ENCODE measurements at regions not wholly inside any gene's neighbourhood (a gene's known extent, or its start where the extent isn't known, plus 50 kb on each side); places are given as distances from the start of the nearest gene placed in this dataset.

GRCh38 chr2:67777836-67778429, 284.9 kb downstream of the C1D start:
- no peak for DNase-seq (ENCODE audit: low read depth)

- DNase-seq (ENCODE audit: low read depth) = peak; percentile 74
These were observed 282.0 kb downstream of the C1D start for GRCh38 chr2:67780841-67781240.

DNA sequence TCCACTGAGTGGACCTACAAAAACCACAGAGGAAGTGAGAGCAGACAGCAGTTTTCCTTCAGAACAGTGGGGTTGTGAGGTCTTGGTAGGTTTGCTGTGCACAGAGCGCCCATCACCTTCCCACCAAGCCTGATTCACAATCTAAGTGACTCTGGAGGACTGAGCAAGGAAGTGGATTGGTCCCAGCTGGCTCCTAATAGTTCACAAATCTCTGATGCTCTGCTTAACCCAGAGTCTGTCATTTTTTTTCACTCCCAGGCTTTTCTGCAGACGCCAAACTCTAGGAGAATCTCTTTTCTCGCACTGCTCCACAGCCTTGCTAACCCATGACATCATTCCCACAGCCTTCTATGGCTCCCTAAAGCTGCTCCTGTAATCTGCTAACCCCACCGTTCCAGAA, 280.4 kb downstream of the C1D start:
- DNase-seq (ENCODE audit: low read depth) = peak; percentile 55

DNA sequence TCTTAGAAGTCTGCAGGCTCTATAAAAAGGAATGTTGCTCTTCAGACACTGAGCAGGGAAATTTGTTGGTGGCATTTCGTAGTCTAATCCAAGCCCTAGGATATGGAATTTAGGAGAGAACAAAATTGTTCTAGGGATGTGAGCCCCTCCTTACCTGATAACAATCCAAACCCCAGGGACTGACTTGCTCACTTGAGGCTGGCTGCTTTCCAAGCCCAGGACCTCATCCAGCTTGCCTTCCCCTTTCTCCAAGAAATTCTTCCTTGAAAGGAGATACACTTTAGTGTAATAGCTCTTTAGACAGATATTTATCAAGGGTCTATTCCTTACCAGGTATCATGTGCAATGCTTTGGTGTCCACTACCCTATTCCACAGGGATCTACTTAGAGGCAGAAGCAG, 279.8 kb downstream of the C1D start:
- DNase-seq (ENCODE audit: low read depth) = no peak

DNA sequence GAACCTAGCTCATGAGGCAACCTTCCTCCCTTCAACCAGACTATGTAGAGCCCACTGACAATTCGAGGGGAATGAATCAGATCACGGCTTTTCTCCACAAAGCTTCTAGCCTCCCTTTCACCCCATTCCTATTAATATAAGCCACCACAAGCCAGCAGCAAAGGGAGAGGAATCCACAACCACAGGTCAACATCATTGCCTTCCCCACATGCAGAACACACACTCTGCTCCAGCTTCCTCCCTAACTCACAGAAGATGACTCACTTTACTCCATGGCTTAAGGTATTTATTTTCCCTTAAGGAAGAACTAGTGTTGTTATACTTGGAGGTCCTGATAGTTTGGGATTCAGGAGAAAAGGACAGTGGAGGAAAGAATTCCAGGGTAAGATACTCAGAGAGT, 272.2 kb downstream of the C1D start:
- peak; percentile 90 for DNase-seq (ENCODE audit: low read depth)

DNA sequence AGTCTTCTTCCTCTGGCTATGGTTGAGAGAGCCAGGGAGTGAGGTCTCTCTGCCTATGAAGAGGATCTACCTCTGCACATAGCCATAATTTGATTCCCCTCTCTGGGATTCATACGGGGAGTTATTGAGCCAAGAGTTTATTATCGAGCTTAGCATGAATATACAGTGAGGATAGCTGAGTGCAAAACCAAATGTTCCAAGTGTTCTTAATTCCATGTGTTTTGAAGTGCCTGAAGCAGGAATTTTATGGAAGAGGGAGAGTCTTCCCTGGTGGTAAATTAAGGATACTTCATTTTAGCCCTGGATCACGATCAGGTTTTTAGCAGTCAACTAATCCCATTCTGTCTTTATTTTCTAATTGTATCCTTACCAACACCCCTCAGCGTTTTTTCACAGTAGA, 270.6 kb downstream of the C1D start:
- DNase-seq (ENCODE audit: low read depth) = no peak

DNA sequence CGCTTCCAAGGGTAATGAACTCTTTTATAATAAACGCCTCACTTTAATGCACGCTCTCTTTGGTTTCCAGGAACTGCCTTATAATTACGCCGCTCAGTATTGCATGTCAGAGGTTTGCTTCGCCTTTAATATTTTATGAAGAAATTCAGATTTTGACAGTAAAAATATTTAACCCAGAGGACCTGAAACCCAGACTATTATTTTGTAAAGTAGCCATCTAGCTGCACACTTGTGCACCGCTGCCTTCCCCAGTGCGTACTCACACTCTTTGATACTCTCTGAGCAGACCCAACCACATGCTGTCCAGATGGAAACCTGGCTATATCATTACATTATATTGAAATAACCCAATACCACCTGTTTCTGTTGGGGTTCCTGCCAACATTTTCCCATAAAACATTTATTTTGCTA, 270.1 kb downstream of the C1D start:
- no peak for DNase-seq (ENCODE audit: low read depth)

- DNase-seq (ENCODE audit: low read depth) = peak; percentile 74
These were observed 264.8 kb downstream of the C1D start for GRCh38 chr2:67797801-67798540.

GRCh38 chr2:67798541-67799160, 264.2 kb downstream of the C1D start:
- no peak for DNase-seq (ENCODE audit: low read depth)

DNA sequence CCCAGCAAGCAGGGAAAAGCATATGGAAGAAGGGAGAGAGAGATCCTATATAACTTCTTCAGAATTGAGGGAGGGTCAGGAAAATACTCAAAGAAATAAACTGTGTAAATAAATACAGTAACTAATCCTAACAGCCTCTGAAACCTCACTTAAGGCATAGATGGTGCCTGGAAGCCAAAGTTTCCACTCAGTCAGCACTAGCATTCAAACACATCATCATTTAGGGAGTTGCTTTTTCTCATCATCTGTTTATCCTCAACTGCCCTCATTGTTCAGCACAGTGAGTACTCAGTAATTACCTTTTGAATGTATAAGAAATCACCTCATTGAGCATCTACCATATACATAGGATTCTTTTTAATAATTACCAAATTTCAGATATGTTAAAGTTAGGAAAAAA, 262.9 kb downstream of the C1D start:
- no peak for DNase-seq (ENCODE audit: low read depth)

- no peak for DNase-seq (ENCODE audit: low read depth)
These were observed 260.5 kb downstream of the C1D start for GRCh38 chr2:67802291-67802690.

DNA sequence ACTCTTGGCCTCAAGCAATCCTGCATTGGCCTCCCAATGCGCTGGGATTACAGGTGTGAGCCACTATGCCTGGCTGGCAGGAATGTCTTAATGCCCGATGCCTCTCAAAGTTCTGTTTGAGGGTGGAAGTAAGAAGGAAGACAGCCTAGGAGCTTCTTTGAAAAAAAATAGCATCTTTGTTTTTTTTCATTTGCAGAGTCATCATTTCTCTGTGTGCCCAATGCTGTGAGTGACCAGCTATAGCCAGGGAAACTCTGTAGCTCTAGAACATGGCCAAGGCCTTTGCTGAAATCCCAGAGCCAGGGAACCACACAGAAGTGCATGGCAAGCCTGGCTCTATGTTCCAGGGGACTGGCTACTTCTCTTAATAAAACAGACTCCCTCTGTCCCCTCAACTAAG, 260.0 kb downstream of the C1D start:
- DNase-seq (ENCODE audit: low read depth) = no peak

- DNase-seq (ENCODE audit: low read depth) = no peak
These were observed 256.0 kb downstream of the C1D start for GRCh38 chr2:67806816-67807215.

- DNase-seq (ENCODE audit: low read depth) = no peak
These were observed 254.7 kb downstream of the C1D start for GRCh38 chr2:67808112-67808511.

- DNase-seq (ENCODE audit: low read depth) = no peak
These were observed 250.1 kb downstream of the C1D start for GRCh38 chr2:67812682-67813081.

DNA sequence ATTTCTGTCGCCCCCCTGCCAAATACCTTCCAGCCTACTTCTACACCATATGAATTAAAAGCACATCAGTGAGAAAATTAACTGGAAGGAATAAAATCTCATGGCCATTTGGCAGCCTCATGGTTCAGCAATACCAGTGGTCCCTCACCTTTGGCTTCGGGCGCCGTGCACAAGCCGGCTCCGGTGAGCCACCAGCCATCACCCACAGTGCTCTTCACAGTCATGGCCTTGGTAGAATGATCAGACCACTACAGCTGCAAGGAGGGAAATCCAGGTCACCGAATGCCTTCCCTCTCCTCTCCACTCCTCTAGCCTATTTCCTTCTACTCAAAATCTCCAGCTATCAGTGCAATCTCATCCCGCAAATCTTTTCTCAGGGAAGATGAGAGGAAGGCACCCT, 239.1 kb downstream of the C1D start:
- DNase-seq (ENCODE audit: low read depth) = no peak

- DNase-seq (ENCODE audit: low read depth) = peak; percentile 39
These were observed 238.6 kb downstream of the C1D start for GRCh38 chr2:67824186-67824585.

GRCh38 chr2:67825476-67825875, 237.3 kb downstream of the C1D start:
- peak; percentile 65 for DNase-seq (ENCODE audit: low read depth)

GRCh38 chr2:67828066-67828465, 234.7 kb downstream of the C1D start:
- DNase-seq (ENCODE audit: low read depth) = no peak

GRCh38 chr2:67829470-67829869, 233.3 kb downstream of the C1D start:
- DNase-seq (ENCODE audit: low read depth) = no peak

DNA sequence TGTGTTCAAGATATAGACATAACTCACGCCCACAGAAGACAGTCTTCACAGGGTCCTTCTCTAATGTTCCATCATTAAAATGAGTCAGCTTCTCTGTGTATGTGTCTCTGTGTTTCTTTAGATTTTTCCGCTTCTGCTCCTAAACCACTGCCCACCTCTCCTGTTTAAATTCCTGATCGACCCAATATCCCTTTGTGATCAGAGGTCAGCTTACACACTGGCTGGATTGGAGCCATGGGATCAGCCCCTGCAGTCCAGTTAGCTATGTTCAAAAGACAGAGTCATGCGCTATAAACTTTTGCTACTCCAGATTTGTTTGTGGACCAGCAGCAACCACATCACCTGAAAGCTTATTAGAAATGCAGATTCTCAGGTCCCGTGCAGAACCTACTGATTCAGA, 229.2 kb downstream of the C1D start:
- DNase-seq (ENCODE audit: low read depth) = no peak

DNA sequence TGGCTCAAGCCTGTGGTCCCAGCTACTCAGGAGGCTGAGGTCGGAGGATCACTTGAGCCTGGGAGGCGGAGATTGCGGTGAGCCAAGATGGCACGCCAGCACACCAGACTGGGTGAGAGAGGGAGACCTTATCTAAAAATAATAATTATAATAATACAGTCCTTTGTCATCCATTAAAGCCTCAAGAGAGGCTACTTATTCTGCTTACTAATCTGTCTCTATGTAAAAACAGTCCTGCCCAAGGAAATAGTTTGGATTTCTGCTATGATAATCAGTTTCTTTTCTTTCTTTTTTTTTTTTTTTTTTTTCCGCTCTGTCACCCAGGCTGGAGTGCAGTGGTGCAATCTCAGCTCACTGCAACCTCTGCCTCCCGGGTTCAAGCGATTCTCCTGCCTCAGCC, 228.3 kb downstream of the C1D start:
- no peak for DNase-seq (ENCODE audit: low read depth)

DNA sequence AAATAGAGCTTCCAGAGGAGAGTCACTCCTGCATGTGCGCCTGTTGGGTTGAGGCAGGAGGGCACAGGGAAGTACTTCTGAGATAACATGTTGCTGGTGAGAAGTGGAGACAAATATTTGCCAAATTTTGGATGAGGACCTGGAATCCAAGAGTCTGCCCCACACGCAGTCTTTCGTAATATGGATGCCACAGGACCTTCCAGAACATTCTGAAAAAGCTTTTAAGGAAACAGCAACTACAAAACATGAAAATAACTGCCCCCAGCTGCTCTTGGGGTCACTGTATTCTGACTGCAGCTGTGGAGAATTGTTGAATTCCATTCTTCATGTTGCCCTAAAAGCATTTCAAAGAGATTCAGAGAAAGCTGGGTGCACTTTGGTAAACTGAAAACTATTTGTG, 227.5 kb downstream of the C1D start:
- DNase-seq (ENCODE audit: low read depth) = no peak

DNA sequence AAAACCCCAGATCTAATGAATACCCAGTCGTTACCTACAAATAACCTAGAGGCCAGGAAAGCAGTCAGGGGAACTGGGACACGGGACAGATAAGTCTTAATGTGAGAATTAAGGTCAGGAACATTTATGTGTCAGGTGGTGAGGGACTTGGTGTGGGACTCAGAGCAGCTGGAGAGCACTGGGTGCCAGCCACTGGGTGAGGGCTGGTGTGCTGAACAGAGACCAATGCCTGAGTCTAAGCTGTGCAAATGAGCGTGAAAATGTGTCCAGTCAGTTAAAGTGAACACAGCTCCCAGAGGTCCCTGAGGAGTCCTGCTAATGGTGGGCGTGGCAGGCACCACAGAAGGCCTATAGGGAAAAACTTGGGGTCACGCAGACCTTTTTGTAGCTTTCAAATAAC, 225.9 kb downstream of the C1D start:
- DNase-seq (ENCODE audit: low read depth) = no peak
